ENCODE measurements at regions not wholly inside any gene's neighbourhood (a gene's known extent, or its start where the extent isn't known, plus 50 kb on each side); places are given as distances from the start of the nearest gene placed in this dataset.

DNA sequence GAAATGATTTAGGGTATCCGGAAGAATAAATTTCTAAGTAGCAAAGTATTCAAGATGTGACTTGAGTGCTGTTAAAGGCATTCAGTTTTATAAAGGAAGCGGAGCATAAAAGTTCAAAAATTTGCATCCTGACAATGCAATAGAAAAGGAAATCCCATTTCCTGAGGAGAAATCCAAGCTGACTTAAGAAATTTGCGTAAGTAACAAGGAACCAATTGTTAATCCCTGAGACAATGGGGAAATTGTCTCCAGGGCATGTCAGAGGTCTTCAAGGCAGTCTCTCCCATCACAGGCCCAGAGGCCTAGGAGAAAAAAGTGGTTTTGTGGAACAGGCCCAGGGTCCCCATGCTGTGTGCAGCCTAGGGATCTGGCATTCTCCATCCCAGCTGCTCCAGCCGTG is 416.0 kb downstream of the PRDM2 start:
- TF ChIP-seq, protein P1, sequence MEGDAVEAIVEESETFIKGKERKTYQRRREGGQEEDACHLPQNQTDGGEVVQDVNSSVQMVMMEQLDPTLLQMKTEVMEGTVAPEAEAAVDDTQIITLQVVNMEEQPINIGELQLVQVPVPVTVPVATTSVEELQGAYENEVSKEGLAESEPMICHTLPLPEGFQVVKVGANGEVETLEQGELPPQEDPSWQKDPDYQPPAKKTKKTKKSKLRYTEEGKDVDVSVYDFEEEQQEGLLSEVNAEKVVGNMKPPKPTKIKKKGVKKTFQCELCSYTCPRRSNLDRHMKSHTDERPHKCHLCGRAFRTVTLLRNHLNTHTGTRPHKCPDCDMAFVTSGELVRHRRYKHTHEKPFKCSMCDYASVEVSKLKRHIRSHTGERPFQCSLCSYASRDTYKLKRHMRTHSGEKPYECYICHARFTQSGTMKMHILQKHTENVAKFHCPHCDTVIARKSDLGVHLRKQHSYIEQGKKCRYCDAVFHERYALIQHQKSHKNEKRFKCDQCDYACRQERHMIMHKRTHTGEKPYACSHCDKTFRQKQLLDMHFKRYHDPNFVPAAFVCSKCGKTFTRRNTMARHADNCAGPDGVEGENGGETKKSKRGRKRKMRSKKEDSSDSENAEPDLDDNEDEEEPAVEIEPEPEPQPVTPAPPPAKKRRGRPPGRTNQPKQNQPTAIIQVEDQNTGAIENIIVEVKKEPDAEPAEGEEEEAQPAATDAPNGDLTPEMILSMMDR (IDR thresholded peaks at IDR 0.05; ENCODE audit: low read depth, low read length, poor library complexity, severe bottlenecking): no peak
- TF ChIP-seq EZH2phosphoT487 (IDR thresholded peaks at IDR 0.05; ENCODE audit: borderline replicate concordance, low read length): no peak

Data from DOHH2 (cell line).